ENCODE measurements at regions not wholly inside any gene's neighbourhood (a gene's known extent, or its start where the extent isn't known, plus 50 kb on each side); places are given as distances from the start of the nearest gene placed in this dataset.

DNA sequence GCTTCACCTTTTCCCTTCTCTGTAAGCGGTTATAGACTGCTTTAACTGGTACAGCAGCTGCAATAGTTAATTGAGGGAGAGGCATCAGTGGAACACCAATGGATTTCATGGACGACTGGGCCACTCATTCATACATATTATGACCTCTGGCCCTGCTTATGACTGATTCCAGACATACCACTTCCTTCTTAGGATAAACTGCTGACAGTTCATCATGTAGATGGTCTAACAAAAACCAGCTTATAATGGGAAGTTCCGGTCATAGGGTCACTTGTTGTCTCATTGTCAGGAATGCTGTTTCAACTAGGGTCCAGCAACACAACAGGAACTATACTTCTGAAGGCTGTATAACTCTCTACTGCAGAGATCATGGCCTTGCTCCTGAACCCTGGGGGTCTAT lies 265.2 kb upstream of the RASA1 start:
- TF ChIP-seq, protein P1, sequence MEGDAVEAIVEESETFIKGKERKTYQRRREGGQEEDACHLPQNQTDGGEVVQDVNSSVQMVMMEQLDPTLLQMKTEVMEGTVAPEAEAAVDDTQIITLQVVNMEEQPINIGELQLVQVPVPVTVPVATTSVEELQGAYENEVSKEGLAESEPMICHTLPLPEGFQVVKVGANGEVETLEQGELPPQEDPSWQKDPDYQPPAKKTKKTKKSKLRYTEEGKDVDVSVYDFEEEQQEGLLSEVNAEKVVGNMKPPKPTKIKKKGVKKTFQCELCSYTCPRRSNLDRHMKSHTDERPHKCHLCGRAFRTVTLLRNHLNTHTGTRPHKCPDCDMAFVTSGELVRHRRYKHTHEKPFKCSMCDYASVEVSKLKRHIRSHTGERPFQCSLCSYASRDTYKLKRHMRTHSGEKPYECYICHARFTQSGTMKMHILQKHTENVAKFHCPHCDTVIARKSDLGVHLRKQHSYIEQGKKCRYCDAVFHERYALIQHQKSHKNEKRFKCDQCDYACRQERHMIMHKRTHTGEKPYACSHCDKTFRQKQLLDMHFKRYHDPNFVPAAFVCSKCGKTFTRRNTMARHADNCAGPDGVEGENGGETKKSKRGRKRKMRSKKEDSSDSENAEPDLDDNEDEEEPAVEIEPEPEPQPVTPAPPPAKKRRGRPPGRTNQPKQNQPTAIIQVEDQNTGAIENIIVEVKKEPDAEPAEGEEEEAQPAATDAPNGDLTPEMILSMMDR (IDR thresholded peaks at IDR 0.05; ENCODE audit: extremely low read depth in 1 of 2, insufficient read depth in 1 of 2, low read depth in 1 of 2, low read length in 2 of 2), result no peak
- TF ChIP-seq POLR2A (IDR thresholded peaks at IDR 0.05; ENCODE audit: low read depth, low read length), result no peak
- TF ChIP-seq GATA2 (IDR thresholded peaks at IDR 0.05; ENCODE audit: insufficient read depth, insufficient read length, low read depth, low read length), result no peak
- no peak for TF ChIP-seq POLR2AphosphoS5 (IDR thresholded peaks at IDR 0.05; ENCODE audit: insufficient read depth, low read depth, low read length)
- no peak for TF ChIP-seq EZH2 (IDR thresholded peaks at IDR 0.05; ENCODE audit: borderline replicate concordance, low read depth, low read length, severe bottlenecking)
- peak; percentile 12 for TF ChIP-seq FOS (IDR thresholded peaks at IDR 0.05; ENCODE audit: borderline replicate concordance, insufficient read depth, low read length)
- TF ChIP-seq, protein P2, sequence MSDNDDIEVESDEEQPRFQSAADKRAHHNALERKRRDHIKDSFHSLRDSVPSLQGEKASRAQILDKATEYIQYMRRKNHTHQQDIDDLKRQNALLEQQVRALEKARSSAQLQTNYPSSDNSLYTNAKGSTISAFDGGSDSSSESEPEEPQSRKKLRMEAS (IDR thresholded peaks at IDR 0.05; ENCODE audit: insufficient read depth, insufficient read length), result no peak
